ENCODE measurements at regions not wholly inside any gene's neighbourhood (a gene's known extent, or its start where the extent isn't known, plus 50 kb on each side); places are given as distances from the start of the nearest gene placed in this dataset.
A peak's percentile ranks its signal among the peaks of the same experiment; 100 is the strongest.
"Not testable (repeated sequence)": the region's sequence is repeated elsewhere in the genome, so short reads cannot be mapped to it uniquely, and the experiment has no call there.

DNA sequence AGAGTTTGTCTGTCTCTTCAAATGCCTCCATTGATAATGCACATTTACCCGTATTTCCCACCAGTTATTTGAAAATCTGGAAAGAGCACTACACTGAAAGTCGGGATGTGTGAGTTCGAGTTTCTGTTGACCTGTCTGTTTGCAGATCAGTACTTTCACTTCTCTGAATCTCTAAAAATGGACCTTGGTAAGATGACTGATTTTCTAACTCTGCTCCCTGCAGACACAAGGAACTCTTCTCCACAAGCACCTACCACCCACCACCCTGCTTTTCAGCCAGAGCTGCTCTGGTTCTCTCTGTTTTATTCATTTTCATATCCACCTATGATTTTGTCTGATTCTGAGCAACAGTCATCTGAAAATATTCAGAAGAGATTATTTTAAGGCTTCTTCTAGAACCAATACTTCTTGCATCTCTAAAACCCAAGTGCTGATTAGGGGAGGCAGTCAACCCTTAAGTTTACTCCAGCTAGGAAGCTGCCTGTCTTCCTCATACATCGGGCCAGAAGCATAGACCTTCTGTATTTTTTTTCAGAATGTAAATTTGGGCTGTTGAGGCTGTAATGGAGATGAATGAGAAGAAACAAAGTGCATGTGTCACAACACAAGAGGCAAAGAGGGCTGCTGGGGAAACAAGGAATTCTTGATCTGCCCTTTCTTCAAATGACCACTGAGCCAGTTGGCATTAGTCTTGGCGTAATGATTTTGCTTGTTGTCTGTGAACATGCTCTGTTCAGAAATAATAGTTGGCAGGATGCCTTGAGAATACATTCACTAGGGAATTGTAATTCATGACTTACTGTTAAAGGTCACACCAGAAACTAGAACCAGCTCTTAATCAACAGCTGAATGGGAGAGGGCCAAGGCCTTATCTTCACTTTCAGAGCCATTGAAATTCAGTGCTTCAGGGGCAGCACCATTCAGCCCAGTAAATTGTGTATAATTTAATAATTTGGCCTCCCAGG, 85.4 kb upstream of the MYLIP start:
- Histone ChIP-seq H3K27me3 (ENCODE audit: control insufficient read depth, insufficient read depth, low read length) (no peaks in the 10 kb centered on the region), H3K27ac (ENCODE audit: low read depth, low read length) (peak overlapping the region; percentile 61), H3K9me3 (ENCODE audit: control insufficient read depth, insufficient read depth, low read length) (no peaks in the 10 kb centered on the region), H3K36me3 (ENCODE audit: control insufficient read depth, insufficient read depth, low read length) (no peaks in the 10 kb centered on the region), H3K4me3 (ENCODE audit: low read depth, low read length) (no peak overlapping the region), H3K4me1 (ENCODE audit: control insufficient read depth, insufficient read depth, low read length) (no peaks in the 10 kb centered on the region)
- peak in 2 of 6 donors; percentile 30 to 52 for DNase-seq (ENCODE audit: low read depth in 4 of 6, low spot score in 6 of 6)
- WGBS (ENCODE audit: insufficient coverage) = 85% methylated on average over 3 of the region's 5 CpGs

GRCh38 chr6:16042751-16043150, 86.1 kb upstream of the MYLIP start:
- Histone ChIP-seq H3K4me1 (ENCODE audit: control insufficient read depth, insufficient read depth, low read length) (no peaks in the 10 kb centered on the region), H3K9me3 (ENCODE audit: control insufficient read depth, insufficient read depth, low read length) (no peaks in the 10 kb centered on the region), H3K4me3 (ENCODE audit: low read depth, low read length) (no peak overlapping the region), H3K27ac (ENCODE audit: low read depth, low read length) (no peak overlapping the region), H3K36me3 (ENCODE audit: control insufficient read depth, insufficient read depth, low read length) (no peaks in the 10 kb centered on the region), H3K27me3 (ENCODE audit: control insufficient read depth, insufficient read depth, low read length) (no peaks in the 10 kb centered on the region)
- no peak for DNase-seq (ENCODE audit: low read depth in 4 of 6, low spot score in 6 of 6)
- no CpG with 5 or more reads among the region's 3 CpGs for WGBS (ENCODE audit: insufficient coverage)

DNA sequence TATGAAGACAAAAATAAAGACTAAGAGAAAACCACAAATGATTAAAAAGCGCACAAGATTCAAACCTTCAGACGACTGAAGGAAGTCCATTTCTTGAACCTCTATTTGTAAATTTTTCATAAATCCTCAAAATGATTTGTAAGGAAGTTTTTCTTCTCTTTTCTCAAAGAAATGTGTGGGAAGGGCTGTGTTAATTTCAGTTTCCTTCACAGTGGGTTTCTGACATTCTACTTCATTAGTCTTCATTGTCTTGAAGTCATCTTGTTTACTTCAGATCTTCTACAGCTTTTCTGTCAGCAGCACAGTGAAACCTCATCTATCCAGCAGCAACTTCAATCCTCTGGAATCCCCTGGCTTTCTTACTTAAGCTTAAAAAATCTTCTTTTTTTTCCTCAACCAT, 87.6 kb upstream of the MYLIP start:
- H3K9me3 ChIP-seq (ENCODE audit: control insufficient read depth, insufficient read depth, low read length) = no peaks in the 10 kb centered on the region
- H3K27me3 ChIP-seq (ENCODE audit: control insufficient read depth, insufficient read depth, low read length) = no peaks in the 10 kb centered on the region
- no peak overlapping the region for H3K27ac ChIP-seq (ENCODE audit: low read depth, low read length)
- no peaks in the 10 kb centered on the region for H3K4me1 ChIP-seq (ENCODE audit: control insufficient read depth, insufficient read depth, low read length)
- no peaks in the 10 kb centered on the region for H3K36me3 ChIP-seq (ENCODE audit: control insufficient read depth, insufficient read depth, low read length)
- DNase-seq (ENCODE audit: low read depth in 4 of 6, low spot score in 6 of 6) = no peak
- H3K4me3 ChIP-seq (ENCODE audit: low read depth, low read length) = no peak overlapping the region
- no CpG with 5 or more reads among the region's 2 CpGs for WGBS (ENCODE audit: insufficient coverage)

- H3K4me3 ChIP-seq (ENCODE audit: low read depth, low read length) = no peak overlapping the region
- H3K36me3 ChIP-seq (ENCODE audit: control insufficient read depth, insufficient read depth, low read length) = no peaks in the 10 kb centered on the region
- no peaks in the 10 kb centered on the region for H3K4me1 ChIP-seq (ENCODE audit: control insufficient read depth, insufficient read depth, low read length)
- DNase-seq (ENCODE audit: low read depth in 4 of 6, low spot score in 6 of 6) = no peak
- H3K9me3 ChIP-seq (ENCODE audit: control insufficient read depth, insufficient read depth, low read length) = no peaks in the 10 kb centered on the region
- WGBS (ENCODE audit: insufficient coverage) = 93% methylated on average over 8 of the region's 15 CpGs
- no peaks in the 10 kb centered on the region for H3K27me3 ChIP-seq (ENCODE audit: control insufficient read depth, insufficient read depth, low read length)
- no peak overlapping the region for H3K27ac ChIP-seq (ENCODE audit: low read depth, low read length)
Observed at GRCh38 chr6:16040628-16040974, 88.3 kb upstream of the MYLIP start.

DNA sequence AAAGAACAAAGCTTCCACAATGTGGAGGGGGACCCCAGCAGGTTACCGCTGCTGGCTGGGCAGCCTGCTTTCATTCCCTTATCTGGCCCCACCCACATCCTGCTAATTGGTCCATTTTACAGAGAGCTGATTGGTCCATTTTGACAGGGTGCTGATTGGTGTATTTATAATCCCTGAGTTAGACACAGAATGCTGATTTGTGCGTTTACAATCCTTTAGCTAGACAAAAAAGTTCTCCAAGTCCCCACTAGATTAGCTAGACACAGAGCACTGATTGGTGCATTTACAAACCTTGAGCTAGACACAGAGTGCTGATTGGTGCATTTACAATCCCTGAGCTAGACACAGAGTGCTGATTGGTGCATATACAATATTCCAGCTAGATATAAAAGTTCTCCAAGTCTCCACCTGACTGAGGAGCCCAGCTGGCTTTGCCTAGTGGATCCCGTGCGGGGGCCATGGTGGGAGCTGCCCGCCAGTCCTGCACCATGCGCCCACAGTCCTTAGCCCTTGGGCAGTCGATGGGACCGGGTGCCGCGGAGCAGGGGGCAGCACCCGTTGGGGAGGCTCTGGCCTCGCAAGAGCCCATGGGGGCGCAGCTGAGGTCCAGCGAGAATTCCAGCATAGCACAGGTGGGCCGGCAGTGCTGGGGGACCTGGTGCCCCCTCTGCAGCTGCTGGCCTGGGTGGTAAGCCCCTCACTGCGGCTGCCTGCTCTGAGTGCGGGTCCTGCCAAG, 88.8 kb upstream of the MYLIP start:
- H3K27me3 ChIP-seq (ENCODE audit: control insufficient read depth, insufficient read depth, low read length); DNase-seq (ENCODE audit: low read depth in 4 of 6, low spot score in 6 of 6); H3K27ac ChIP-seq (ENCODE audit: low read depth, low read length); H3K36me3 ChIP-seq (ENCODE audit: control insufficient read depth, insufficient read depth, low read length); H3K9me3 ChIP-seq (ENCODE audit: control insufficient read depth, insufficient read depth, low read length); H3K4me3 ChIP-seq (ENCODE audit: low read depth, low read length); H3K4me1 ChIP-seq (ENCODE audit: control insufficient read depth, insufficient read depth, low read length): not testable (repeated sequence)
- WGBS (ENCODE audit: insufficient coverage) = over 99% methylated on average over 15 of the region's 17 CpGs

DNA sequence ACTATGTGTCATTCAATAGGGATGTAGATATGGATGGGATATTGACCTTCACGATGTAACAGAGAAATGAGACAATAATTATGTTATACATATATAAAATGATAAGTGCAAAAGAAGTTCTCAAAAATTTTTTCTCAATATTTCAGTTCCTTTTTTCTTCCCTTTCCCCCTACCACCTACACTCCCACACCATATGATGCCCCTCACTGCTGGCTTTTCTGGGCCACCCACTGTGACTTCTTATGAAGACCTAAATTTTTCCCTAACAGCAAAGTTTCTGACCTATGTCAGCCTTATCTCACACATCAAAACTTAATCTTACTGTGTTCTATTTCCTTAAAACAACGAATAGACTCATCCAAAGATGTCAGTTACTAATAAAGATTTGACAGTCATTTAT, 89.9 kb upstream of the MYLIP start:
- H3K4me3 ChIP-seq (ENCODE audit: low read depth, low read length) = no peak overlapping the region
- H3K9me3 ChIP-seq (ENCODE audit: control insufficient read depth, insufficient read depth, low read length) = no peaks in the 10 kb centered on the region
- DNase-seq (ENCODE audit: low read depth in 4 of 6, low spot score in 6 of 6) = no peak
- H3K27me3 ChIP-seq (ENCODE audit: control insufficient read depth, insufficient read depth, low read length) = no peaks in the 10 kb centered on the region
- H3K4me1 ChIP-seq (ENCODE audit: control insufficient read depth, insufficient read depth, low read length) = no peaks in the 10 kb centered on the region
- H3K27ac ChIP-seq (ENCODE audit: low read depth, low read length) = no peak overlapping the region
- no peaks in the 10 kb centered on the region for H3K36me3 ChIP-seq (ENCODE audit: control insufficient read depth, insufficient read depth, low read length)
- WGBS (ENCODE audit: insufficient coverage) = no CpG with 5 or more reads among the region's 2 CpGs

DNA sequence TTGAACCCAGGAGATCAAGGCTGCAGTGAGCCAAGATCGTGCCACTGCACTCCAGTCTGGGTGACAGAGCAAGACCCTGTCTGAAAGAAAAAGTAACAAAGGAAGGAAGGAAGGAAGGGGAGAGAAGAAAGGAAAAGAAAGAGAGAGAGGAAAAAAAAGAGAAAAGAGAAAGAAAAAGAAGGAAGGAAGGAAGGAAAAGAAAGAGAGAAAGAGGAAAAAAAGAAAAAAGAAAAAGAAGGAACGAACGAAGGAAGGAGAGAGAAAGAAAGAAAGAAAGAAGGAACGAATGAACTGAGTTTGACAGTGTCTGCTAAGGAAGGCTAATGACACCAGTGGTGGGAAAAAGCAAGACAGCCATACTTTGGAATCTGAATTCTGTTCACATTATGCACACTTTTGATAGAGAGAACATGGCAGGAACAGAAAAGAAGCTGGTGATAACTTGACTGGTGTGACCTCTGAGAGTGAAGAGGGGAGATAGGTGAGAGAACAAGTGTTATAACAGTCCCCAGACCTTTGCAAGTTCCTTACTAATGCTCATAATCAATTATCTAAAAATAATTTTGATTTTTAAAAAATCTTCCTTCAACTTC, 93.3 kb upstream of the MYLIP start:
- no peak overlapping the region for H3K4me3 ChIP-seq (ENCODE audit: low read depth, low read length)
- no peak overlapping the region for H3K27ac ChIP-seq (ENCODE audit: low read depth, low read length)
- 94% methylated on average over 4 of the region's 4 CpGs for WGBS (ENCODE audit: insufficient coverage)
- H3K36me3 ChIP-seq (ENCODE audit: control insufficient read depth, insufficient read depth, low read length) = no peaks in the 10 kb centered on the region
- H3K4me1 ChIP-seq (ENCODE audit: control insufficient read depth, insufficient read depth, low read length) = no peaks in the 10 kb centered on the region
- no peak for DNase-seq (ENCODE audit: low read depth in 4 of 6, low spot score in 6 of 6)
- H3K9me3 ChIP-seq (ENCODE audit: control insufficient read depth, insufficient read depth, low read length) = no peaks in the 10 kb centered on the region
- no peaks in the 10 kb centered on the region for H3K27me3 ChIP-seq (ENCODE audit: control insufficient read depth, insufficient read depth, low read length)

DNA sequence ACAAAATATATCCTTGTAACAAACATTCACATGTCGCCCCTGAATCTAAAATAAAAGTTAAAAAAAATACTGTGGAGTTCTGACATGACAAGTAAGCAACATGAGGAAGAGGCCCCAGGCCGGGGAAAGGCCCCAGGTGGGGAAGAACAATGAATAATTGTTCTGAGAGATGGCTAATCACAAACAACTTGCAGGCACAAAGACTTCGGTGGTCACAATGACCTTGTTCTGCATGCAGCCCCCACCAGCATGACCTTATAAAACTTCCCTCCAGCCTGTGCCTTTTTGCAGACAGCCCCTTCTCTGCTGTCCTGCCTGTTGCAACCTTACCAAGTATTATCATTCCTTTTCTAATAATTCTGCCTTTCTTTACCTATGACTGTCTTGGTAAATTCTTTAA, 95.7 kb upstream of the MYLIP start:
- Histone ChIP-seq H3K36me3 (ENCODE audit: control insufficient read depth, insufficient read depth, low read length) (no peaks in the 10 kb centered on the region), H3K4me1 (ENCODE audit: control insufficient read depth, insufficient read depth, low read length) (no peaks in the 10 kb centered on the region), H3K27ac (ENCODE audit: low read depth, low read length) (no peak overlapping the region), H3K27me3 (ENCODE audit: control insufficient read depth, insufficient read depth, low read length) (no peaks in the 10 kb centered on the region), H3K4me3 (ENCODE audit: low read depth, low read length) (no peak overlapping the region), H3K9me3 (ENCODE audit: control insufficient read depth, insufficient read depth, low read length) (no peaks in the 10 kb centered on the region)
- WGBS (ENCODE audit: insufficient coverage) = 88% methylated on average over 2 of the region's 3 CpGs
- DNase-seq (ENCODE audit: low read depth in 4 of 6, low spot score in 6 of 6) = no peak

- no peaks in the 10 kb centered on the region for H3K9me3 ChIP-seq (ENCODE audit: control insufficient read depth, insufficient read depth, low read length)
- H3K36me3 ChIP-seq (ENCODE audit: control insufficient read depth, insufficient read depth, low read length) = no peaks in the 10 kb centered on the region
- no peak overlapping the region for H3K4me3 ChIP-seq (ENCODE audit: low read depth, low read length)
- no peaks in the 10 kb centered on the region for H3K27me3 ChIP-seq (ENCODE audit: control insufficient read depth, insufficient read depth, low read length)
- no peak for DNase-seq (ENCODE audit: low read depth in 4 of 6, low spot score in 6 of 6)
- H3K27ac ChIP-seq (ENCODE audit: low read depth, low read length) = no peak overlapping the region
- WGBS (ENCODE audit: insufficient coverage) = 89% methylated on average over 3 of the region's 6 CpGs
- no peaks in the 10 kb centered on the region for H3K4me1 ChIP-seq (ENCODE audit: control insufficient read depth, insufficient read depth, low read length)
Observed at GRCh38 chr6:16031278-16031981, 97.5 kb upstream of the MYLIP start.
